Hepatocyte (in vitro differentiated cells): ENCODE measurements at regions not wholly inside any gene's neighbourhood (a gene's known extent, or its start where the extent isn't known, plus 50 kb on each side); places are given as distances from the start of the nearest gene placed in this dataset.

Source experiments
- EZH2 ChIP-seq: fragments of 200-600 bp; sonication (generic); IDR thresholded peaks from 2 replicates; pipeline ENCODE4 v1.6.1; 2016; ENCODE audit warnings: antibody characterized with exemption, mild to moderate bottlenecking, borderline replicate concordance
- EZH2phosphoT487 ChIP-seq: fragments of 200-600 bp; sonication (generic); IDR thresholded peaks from one replicate; pipeline ENCODE4 v1.6.1; 2018; ENCODE audit warnings: antibody characterized with exemption, mild to moderate bottlenecking, low read depth, moderate library complexity; ENCODE audit not compliant: unreplicated experiment, severe bottlenecking
- TF ChIP-seq, protein P1 (sequence below): fragments of 200-600 bp; sonication (generic); IDR thresholded peaks from 2 replicates; pipeline ENCODE4 v1.5.1; 2016; ENCODE audit warnings: antibody characterized with exemption, mild to moderate bottlenecking; ENCODE audit not compliant: poor library complexity

DNA sequence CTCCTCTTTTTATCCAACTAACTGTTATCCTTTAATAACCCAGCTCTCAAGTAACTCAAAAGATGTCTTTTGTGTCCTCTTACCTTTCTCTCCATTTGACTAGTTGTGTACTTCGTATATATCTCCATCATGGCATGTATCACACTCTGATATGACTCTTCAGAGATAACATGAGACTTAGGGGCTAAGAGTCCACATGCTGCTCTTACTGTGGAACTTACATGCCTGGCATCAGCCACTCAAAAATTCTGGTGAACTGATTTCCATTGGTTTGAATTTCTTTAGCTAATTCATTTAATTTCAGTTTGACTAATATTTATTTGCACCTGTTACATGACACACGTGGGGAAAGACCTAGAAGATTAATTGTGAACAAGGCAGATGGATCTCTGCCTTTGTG, 317.3 kb downstream of the HS3ST1 start:
- TF ChIP-seq, protein P1, sequence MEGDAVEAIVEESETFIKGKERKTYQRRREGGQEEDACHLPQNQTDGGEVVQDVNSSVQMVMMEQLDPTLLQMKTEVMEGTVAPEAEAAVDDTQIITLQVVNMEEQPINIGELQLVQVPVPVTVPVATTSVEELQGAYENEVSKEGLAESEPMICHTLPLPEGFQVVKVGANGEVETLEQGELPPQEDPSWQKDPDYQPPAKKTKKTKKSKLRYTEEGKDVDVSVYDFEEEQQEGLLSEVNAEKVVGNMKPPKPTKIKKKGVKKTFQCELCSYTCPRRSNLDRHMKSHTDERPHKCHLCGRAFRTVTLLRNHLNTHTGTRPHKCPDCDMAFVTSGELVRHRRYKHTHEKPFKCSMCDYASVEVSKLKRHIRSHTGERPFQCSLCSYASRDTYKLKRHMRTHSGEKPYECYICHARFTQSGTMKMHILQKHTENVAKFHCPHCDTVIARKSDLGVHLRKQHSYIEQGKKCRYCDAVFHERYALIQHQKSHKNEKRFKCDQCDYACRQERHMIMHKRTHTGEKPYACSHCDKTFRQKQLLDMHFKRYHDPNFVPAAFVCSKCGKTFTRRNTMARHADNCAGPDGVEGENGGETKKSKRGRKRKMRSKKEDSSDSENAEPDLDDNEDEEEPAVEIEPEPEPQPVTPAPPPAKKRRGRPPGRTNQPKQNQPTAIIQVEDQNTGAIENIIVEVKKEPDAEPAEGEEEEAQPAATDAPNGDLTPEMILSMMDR, result no peak
- TF ChIP-seq EZH2, result no peak
- TF ChIP-seq EZH2phosphoT487, result no peak
